Astrocyte (in vitro differentiated cells and primary cell): ENCODE measurements at regions not wholly inside any gene's neighbourhood (a gene's known extent, or its start where the extent isn't known, plus 50 kb on each side); places are given as distances from the start of the nearest gene placed in this dataset.

ENCODE experiments used
- CTCF ChIP-seq: IDR thresholded peaks from 2 replicates; pipeline ENCODE4 v1.5.1; 2011; ENCODE audit warnings: low read depth, mild to moderate bottlenecking, inconsistent platforms, low read length, moderate library complexity; ENCODE audit not compliant: insufficient read depth
- EZH2 ChIP-seq: IDR thresholded peaks from 2 replicates; pipeline ENCODE4 v1.6.1; 2012; ENCODE audit warnings: mild to moderate bottlenecking, low read length, inconsistent platforms; ENCODE audit not compliant: insufficient read depth

GRCh38 chr7:155167706-155168365 is 97.7 kb downstream of the HTR5A start:
- no peak for TF ChIP-seq CTCF
- no peak for TF ChIP-seq EZH2
